ENCODE measurements at regions not wholly inside any gene's neighbourhood (a gene's known extent, or its start where the extent isn't known, plus 50 kb on each side); places are given as distances from the start of the nearest gene placed in this dataset.
"Not testable (repeated sequence)": the region's sequence is repeated elsewhere in the genome, so short reads cannot be mapped to it uniquely, and the experiment has no call there.

DNA sequence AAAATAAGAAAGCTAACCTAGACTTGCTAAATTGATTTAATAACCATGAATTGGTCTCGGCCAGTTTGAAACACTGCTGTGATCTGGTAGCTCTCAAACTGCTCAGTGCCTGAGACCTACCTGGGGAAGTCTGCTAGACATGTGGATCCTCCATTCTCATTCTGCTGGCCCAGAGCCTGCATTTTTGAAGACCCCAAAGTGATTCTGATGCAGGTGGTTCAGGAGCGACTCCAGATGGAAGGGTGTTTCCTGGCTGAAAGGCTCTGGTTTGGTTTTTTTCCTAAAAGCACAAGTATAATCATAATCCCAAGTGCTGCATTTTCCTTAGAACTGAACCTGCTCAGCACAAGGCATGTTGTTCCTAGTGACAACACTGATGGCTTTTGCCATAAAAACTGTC, 159.5 kb downstream of the ZNF664 start:
- no peaks in the 10 kb centered on the region for H3K27me3 ChIP-seq (ENCODE audit: control insufficient read depth, insufficient read depth, low read length)
- no peak for DNase-seq
- no peak overlapping the region for H3K4me3 ChIP-seq (ENCODE audit: insufficient read depth, low read depth, low read length)
- H3K36me3 ChIP-seq (replicated peaks; ENCODE audit: control insufficient read depth, insufficient read depth, low read length) = no peaks in the 10 kb centered on the region

GRCh38 chr12:124136796-124137195, 158.1 kb upstream of the RFLNA start:
- no peak for DNase-seq
- Histone ChIP-seq H3K36me3 (replicated peaks; ENCODE audit: control insufficient read depth, insufficient read depth, low read length) (no peaks in the 10 kb centered on the region), H3K27me3 (ENCODE audit: control insufficient read depth, insufficient read depth, low read length) (no peaks in the 10 kb centered on the region), H3K4me3 (ENCODE audit: insufficient read depth, low read depth, low read length) (no peak overlapping the region)

- Histone ChIP-seq H3K36me3 (replicated peaks; ENCODE audit: control insufficient read depth, insufficient read depth, low read length) (no peaks in the 10 kb centered on the region), H3K4me3 (ENCODE audit: insufficient read depth, low read depth, low read length) (no peak overlapping the region), H3K27me3 (ENCODE audit: control insufficient read depth, insufficient read depth, low read length) (no peaks in the 10 kb centered on the region)
- peak; percentile 51 for DNase-seq
These were observed 153.9 kb upstream of the RFLNA start for GRCh38 chr12:124140944-124141486.

DNA sequence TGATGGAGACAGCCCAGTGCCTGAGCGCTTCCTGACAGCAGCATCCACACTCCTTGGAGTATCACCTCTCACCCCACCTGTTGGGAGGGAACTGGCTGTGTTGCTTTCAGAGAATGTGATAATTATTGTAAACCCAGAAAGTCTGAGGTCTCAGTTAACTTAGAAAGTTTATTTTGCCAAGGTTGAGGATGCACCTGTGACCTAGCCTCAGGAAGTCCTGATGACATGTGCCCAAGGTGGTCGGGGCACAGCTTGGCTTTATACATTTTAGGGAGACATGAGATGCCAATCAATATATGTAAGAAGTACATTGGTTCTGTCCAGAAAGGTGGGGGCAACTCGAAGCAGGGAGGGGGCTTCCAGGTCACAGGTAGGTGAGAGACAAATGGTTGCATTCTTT, 153.3 kb upstream of the RFLNA start:
- DNase-seq; H3K4me3 ChIP-seq (ENCODE audit: insufficient read depth, low read depth, low read length): not testable (repeated sequence)

GRCh38 chr12:124142395-124143035, 152.4 kb upstream of the RFLNA start:
- Histone ChIP-seq H3K27me3 (ENCODE audit: control insufficient read depth, insufficient read depth, low read length) (no peaks in the 10 kb centered on the region), H3K36me3 (replicated peaks; ENCODE audit: control insufficient read depth, insufficient read depth, low read length) (no peaks in the 10 kb centered on the region), H3K4me3 (ENCODE audit: insufficient read depth, low read depth, low read length) (no peak overlapping the region)
- no peak for DNase-seq

More for the DNA sequence above, 153.3 kb upstream of the RFLNA start:
- H3K27me3 ChIP-seq (ENCODE audit: control insufficient read depth, insufficient read depth, low read length); H3K36me3 ChIP-seq (replicated peaks; ENCODE audit: control insufficient read depth, insufficient read depth, low read length): not testable (repeated sequence)

DNA sequence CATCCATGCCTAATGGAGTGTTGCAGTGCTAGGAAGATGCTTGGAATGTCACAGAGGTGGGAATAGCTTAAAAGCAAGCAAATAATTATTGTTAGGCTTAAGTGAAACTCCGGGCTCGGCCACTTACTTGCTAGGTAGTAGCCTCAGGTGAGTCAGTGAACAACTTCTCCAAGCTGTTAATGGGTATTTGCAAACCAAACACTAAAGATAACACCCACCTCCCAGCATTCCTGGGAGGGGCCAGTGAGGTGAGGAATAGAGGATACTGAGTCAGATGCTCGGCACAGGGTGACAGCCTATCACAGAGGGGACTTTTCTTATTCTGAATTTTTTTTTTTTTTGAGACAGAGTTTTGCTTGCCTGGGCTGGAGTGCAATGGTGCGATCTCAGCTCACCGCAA, 151.2 kb upstream of the RFLNA start:
- Histone ChIP-seq H3K4me3 (ENCODE audit: insufficient read depth, low read depth, low read length) (no peak overlapping the region), H3K27me3 (ENCODE audit: control insufficient read depth, insufficient read depth, low read length) (no peaks in the 10 kb centered on the region), H3K36me3 (replicated peaks; ENCODE audit: control insufficient read depth, insufficient read depth, low read length) (no peaks in the 10 kb centered on the region)
- no peak for DNase-seq

DNA sequence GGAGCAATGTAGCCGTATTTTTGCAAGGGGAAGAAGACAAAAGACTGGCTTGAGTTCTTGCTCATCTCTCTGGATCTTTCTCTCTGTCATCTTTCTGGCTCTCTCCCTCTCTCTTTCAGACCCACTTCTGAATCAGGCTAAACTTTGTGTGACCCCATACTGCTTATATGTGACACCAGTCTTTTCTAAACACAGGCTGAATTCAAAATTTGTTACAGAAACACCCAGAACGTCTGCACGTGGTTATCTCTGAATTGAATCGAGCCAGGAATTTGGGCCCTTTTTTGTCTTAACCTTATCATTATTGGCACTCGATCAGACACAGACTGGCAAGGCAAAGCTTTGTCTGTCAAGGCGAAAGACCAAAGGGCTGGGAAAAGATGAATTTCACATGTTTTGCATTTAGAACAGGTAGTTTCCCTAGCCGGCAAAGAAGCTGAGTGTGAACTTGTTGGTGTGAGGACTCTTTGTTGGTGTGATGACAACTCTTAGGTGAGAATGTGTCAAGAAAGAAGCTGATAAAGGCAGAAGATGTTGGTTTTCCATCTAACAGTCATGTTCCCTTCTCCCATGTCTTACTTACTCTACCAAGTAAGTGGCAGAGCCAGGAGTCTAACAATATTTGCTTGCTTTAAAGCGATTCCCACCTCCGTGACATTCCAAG, 150.2 kb upstream of the RFLNA start:
- DNase-seq = no peak
- no peak overlapping the region for H3K4me3 ChIP-seq (ENCODE audit: insufficient read depth, low read depth, low read length)
- no peaks in the 10 kb centered on the region for H3K36me3 ChIP-seq (replicated peaks; ENCODE audit: control insufficient read depth, insufficient read depth, low read length)
- no peaks in the 10 kb centered on the region for H3K27me3 ChIP-seq (ENCODE audit: control insufficient read depth, insufficient read depth, low read length)

DNA sequence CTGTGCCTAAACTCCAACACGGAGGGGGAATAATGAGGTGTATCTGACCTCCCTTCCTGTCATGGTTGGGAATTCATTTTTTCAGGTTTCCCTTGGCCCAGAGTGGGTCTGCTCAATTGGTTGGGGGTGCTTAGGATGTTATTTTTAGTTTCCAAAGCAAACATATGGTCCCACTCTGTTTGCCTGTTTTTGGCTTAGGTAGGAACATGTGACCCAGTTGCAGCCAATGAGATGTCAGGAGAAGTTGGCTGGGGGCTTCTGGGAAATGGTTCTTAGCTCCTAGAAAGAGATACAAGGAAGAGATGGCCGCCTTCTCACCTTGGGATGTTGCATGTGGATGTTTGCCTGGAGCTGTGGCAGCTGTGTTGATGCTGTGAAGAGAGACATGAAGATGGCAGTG, 147.9 kb upstream of the RFLNA start:
- no peak overlapping the region for H3K4me3 ChIP-seq (ENCODE audit: insufficient read depth, low read depth, low read length)
- no peaks in the 10 kb centered on the region for H3K36me3 ChIP-seq (replicated peaks; ENCODE audit: control insufficient read depth, insufficient read depth, low read length)
- DNase-seq = no peak
- no peaks in the 10 kb centered on the region for H3K27me3 ChIP-seq (ENCODE audit: control insufficient read depth, insufficient read depth, low read length)

- Histone ChIP-seq H3K27me3 (ENCODE audit: control insufficient read depth, insufficient read depth, low read length) (no peaks in the 10 kb centered on the region), H3K36me3 (replicated peaks; ENCODE audit: control insufficient read depth, insufficient read depth, low read length) (no peaks in the 10 kb centered on the region), H3K4me3 (ENCODE audit: insufficient read depth, low read depth, low read length) (no peak overlapping the region)
- no peak for DNase-seq
These were observed 147.3 kb upstream of the RFLNA start for GRCh38 chr12:124147575-124147974.

GRCh38 chr12:124148481-124149273, 146.2 kb upstream of the RFLNA start:
- no peak for DNase-seq
- H3K4me3 ChIP-seq (ENCODE audit: insufficient read depth, low read depth, low read length) = no peak overlapping the region
- H3K36me3 ChIP-seq (replicated peaks; ENCODE audit: control insufficient read depth, insufficient read depth, low read length) = no peaks in the 10 kb centered on the region

DNA sequence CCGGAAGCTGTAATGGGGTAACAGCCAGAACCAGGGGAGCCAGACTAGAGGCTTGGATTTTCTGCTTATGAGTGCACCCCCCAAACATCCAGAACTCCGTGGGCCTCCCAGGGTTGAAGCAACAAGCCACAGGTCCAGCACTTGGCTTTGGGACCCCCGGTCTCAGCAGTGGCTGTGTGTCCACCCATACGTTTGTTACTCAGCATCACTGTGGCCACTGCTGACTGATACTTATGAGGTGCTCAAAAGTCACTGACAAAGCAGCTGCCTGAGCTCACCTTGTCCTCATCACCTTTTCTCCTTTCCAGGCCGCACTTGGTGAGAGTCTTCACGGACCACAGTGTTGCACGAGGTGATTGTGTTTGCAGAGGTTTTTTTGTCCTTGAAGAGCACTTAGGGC, 145.6 kb upstream of the RFLNA start:
- no peak for DNase-seq
- no peaks in the 10 kb centered on the region for H3K27me3 ChIP-seq (ENCODE audit: control insufficient read depth, insufficient read depth, low read length)
- no peak overlapping the region for H3K4me3 ChIP-seq (ENCODE audit: insufficient read depth, low read depth, low read length)
- no peaks in the 10 kb centered on the region for H3K36me3 ChIP-seq (replicated peaks; ENCODE audit: control insufficient read depth, insufficient read depth, low read length)

More at GRCh38 chr12:124148481-124149273, 146.2 kb upstream of the RFLNA start:
- H3K27me3 ChIP-seq (ENCODE audit: control insufficient read depth, insufficient read depth, low read length) = no peaks in the 10 kb centered on the region

- no peak for DNase-seq
- Histone ChIP-seq H3K27me3 (ENCODE audit: control insufficient read depth, insufficient read depth, low read length) (no peaks in the 10 kb centered on the region), H3K4me3 (ENCODE audit: insufficient read depth, low read depth, low read length) (no peak overlapping the region), H3K36me3 (replicated peaks; ENCODE audit: control insufficient read depth, insufficient read depth, low read length) (no peaks in the 10 kb centered on the region)
These were observed 144.7 kb upstream of the RFLNA start for GRCh38 chr12:124150168-124150567.

GRCh38 chr12:124151583-124151982, 143.3 kb upstream of the RFLNA start:
- Histone ChIP-seq H3K36me3 (replicated peaks; ENCODE audit: control insufficient read depth, insufficient read depth, low read length) (no peaks in the 10 kb centered on the region), H3K4me3 (ENCODE audit: insufficient read depth, low read depth, low read length) (no peak overlapping the region), H3K27me3 (ENCODE audit: control insufficient read depth, insufficient read depth, low read length) (no peaks in the 10 kb centered on the region)
- DNase-seq = no peak

DNA sequence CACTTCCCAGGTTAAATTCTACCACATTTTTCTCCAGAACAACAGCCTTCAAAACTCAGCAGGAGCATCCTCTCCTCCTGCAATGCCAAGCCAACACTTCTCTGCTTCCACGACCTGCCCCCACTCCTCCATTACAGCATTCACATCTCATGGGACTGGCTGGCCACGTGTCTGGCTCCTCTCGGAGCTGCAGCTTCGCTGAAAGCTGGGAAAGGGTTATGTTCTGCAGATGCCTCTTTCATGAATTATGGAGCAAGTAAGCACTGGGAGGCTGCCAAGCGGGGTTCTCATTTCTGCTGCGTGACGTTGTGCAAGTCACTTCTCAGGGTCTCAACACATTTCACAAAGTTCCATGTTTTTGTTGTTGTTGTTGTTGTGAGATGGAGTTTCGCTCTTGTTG, 142.2 kb upstream of the RFLNA start:
- no peak for DNase-seq
- no peaks in the 10 kb centered on the region for H3K36me3 ChIP-seq (replicated peaks; ENCODE audit: control insufficient read depth, insufficient read depth, low read length)
- H3K27me3 ChIP-seq (ENCODE audit: control insufficient read depth, insufficient read depth, low read length) = no peaks in the 10 kb centered on the region
- no peak overlapping the region for H3K4me3 ChIP-seq (ENCODE audit: insufficient read depth, low read depth, low read length)

- H3K36me3 ChIP-seq (replicated peaks; ENCODE audit: control insufficient read depth, insufficient read depth, low read length) = no peaks in the 10 kb centered on the region
- H3K27me3 ChIP-seq (ENCODE audit: control insufficient read depth, insufficient read depth, low read length) = no peaks in the 10 kb centered on the region
- no peak overlapping the region for H3K4me3 ChIP-seq (ENCODE audit: insufficient read depth, low read depth, low read length)
- no peak for DNase-seq
These were observed 141.5 kb upstream of the RFLNA start for GRCh38 chr12:124153392-124153791.

Data from H7 (cell line).